H9 (cell line): ENCODE measurements at regions not wholly inside any gene's neighbourhood (a gene's known extent, or its start where the extent isn't known, plus 50 kb on each side); places are given as distances from the start of the nearest gene placed in this dataset.

ENCODE experiments used
- DNase-seq: peaks from one replicate; pipeline ENCODE4 v3.0.0-alpha.2; 2017
- H2AFZ ChIP-seq: one replicate; pipeline ENCODE4 v1.6.1; 2013; ENCODE audit warnings: mild to moderate bottlenecking, low read length, control low read depth, moderate library complexity
- H2AK5ac ChIP-seq: 2 replicates; pipeline ENCODE4 v1.6.1; 2013; ENCODE audit warnings: low read length, control low read depth, mixed read lengths; ENCODE audit not compliant: insufficient read length
- H2BK120ac ChIP-seq: one replicate; pipeline ENCODE4 v1.6.1; 2013; ENCODE audit warnings: low read depth, mild to moderate bottlenecking, low read length, control low read depth, inconsistent platforms; ENCODE audit not compliant: poor library complexity, severe bottlenecking
- H2BK12ac ChIP-seq: 2 replicates; pipeline ENCODE4 v1.6.1; 2013; ENCODE audit warnings: low read length, control low read depth, mixed read lengths, low read depth; ENCODE audit not compliant: insufficient read length
- H2BK15ac ChIP-seq: 2 replicates; pipeline ENCODE4 v1.6.1; 2013; ENCODE audit warnings: low read depth, low read length, control low read depth
- H2BK20ac ChIP-seq: one replicate; pipeline ENCODE4 v1.6.1; 2013; ENCODE audit warnings: low read depth, mild to moderate bottlenecking, low read length, control low read depth, inconsistent platforms; ENCODE audit not compliant: poor library complexity, severe bottlenecking
- H2BK5ac ChIP-seq: 2 replicates; pipeline ENCODE4 v1.6.1; 2013; ENCODE audit warnings: low read length, control low read depth, mixed read lengths; ENCODE audit not compliant: insufficient read length
- H3K14ac ChIP-seq: 2 replicates; pipeline ENCODE4 v1.6.1; 2013; ENCODE audit warnings: low read length, control low read depth; ENCODE audit not compliant: insufficient read depth
- H3K18ac ChIP-seq: 2 replicates; pipeline ENCODE4 v1.6.1; 2013; ENCODE audit warnings: low read depth, mild to moderate bottlenecking, mixed read lengths, low read length, control low read depth; ENCODE audit not compliant: insufficient read length
- H3K23ac ChIP-seq: 2 replicates; pipeline ENCODE4 v1.6.1; 2013; ENCODE audit warnings: low read length, control low read depth, mixed read lengths, low read depth; ENCODE audit not compliant: insufficient read length
- H3K23me2 ChIP-seq: 2 replicates; pipeline ENCODE4 v1.6.1; 2013; ENCODE audit warnings: low read depth, mild to moderate bottlenecking, mixed read lengths, low read length, control low read depth; ENCODE audit not compliant: insufficient read length, poor library complexity, severe bottlenecking
- H3K27ac ChIP-seq: 2 replicates; pipeline ENCODE4 v1.5.1; 2013; ENCODE audit warnings: low read length, control low read depth, mixed read lengths, low read depth; ENCODE audit not compliant: insufficient read length
- H3K27me3 ChIP-seq: 2 replicates; pipeline ENCODE4 v1.6.1; 2013; ENCODE audit warnings: low read length, control low read depth, inconsistent platforms; ENCODE audit not compliant: insufficient read depth
- H3K4ac ChIP-seq: 2 replicates; pipeline ENCODE4 v1.6.1; 2013; ENCODE audit warnings: low read depth, mild to moderate bottlenecking, control low read depth, inconsistent platforms, low read length, moderate library complexity
- H3K4me1 ChIP-seq: 2 replicates; pipeline ENCODE4 v1.6.1; 2013; ENCODE audit warnings: low read length, control low read depth, inconsistent platforms; ENCODE audit not compliant: insufficient read depth
- H3K4me2 ChIP-seq: 2 replicates; pipeline ENCODE4 v1.6.1; 2013; ENCODE audit warnings: low read length, control low read depth, mixed read lengths; ENCODE audit not compliant: insufficient read length, insufficient read depth
- H3K56ac ChIP-seq: 2 replicates; pipeline ENCODE4 v1.6.1; 2013; ENCODE audit warnings: low read depth, mild to moderate bottlenecking, mixed read lengths, low read length, control low read depth; ENCODE audit not compliant: insufficient read length
- H3K79me1 ChIP-seq: 2 replicates; pipeline ENCODE4 v1.6.1; 2013; ENCODE audit warnings: low read depth, mild to moderate bottlenecking, moderate library complexity, low read length, control low read depth, inconsistent platforms; ENCODE audit not compliant: insufficient read depth, poor library complexity, severe bottlenecking
- H3K79me2 ChIP-seq: 2 replicates; pipeline ENCODE4 v1.6.1; 2013; ENCODE audit warnings: low read length, control low read depth, inconsistent platforms; ENCODE audit not compliant: insufficient read depth
- H3K9ac ChIP-seq: 2 replicates; pipeline ENCODE4 v1.6.1; 2013; ENCODE audit warnings: low read length, control low read depth, mixed read lengths; ENCODE audit not compliant: insufficient read length; ENCODE audit errors: extremely low read depth
- H3K9me3 ChIP-seq: one replicate; pipeline ENCODE4 v1.6.1; 2013; ENCODE audit warnings: low read depth, low read length, inconsistent platforms; ENCODE audit not compliant: control insufficient read depth
- H3T11ph ChIP-seq: one replicate; pipeline ENCODE4 v1.6.1; 2013; ENCODE audit warnings: mild to moderate bottlenecking, low read length, control low read depth, inconsistent platforms
- H4K20me1 ChIP-seq: one replicate; pipeline ENCODE4 v1.6.1; 2013; ENCODE audit not compliant: control insufficient read depth, insufficient read length, insufficient read depth
- H4K5ac ChIP-seq: 2 replicates; pipeline ENCODE4 v1.6.1; 2013; ENCODE audit warnings: low read depth, mild to moderate bottlenecking, mixed read lengths, low read length, control low read depth; ENCODE audit not compliant: insufficient read length
- H4K8ac ChIP-seq: replicated peaks from 2 replicates; pipeline ENCODE4 v1.6.1; 2013; ENCODE audit warnings: low read length, control low read depth, mixed read lengths, low read depth; ENCODE audit not compliant: insufficient read length
- H4K91ac ChIP-seq: 2 replicates; pipeline ENCODE4 v1.6.1; 2013; ENCODE audit warnings: low read depth, mild to moderate bottlenecking, moderate library complexity, mixed read lengths, low read length, control low read depth; ENCODE audit not compliant: insufficient read length
- H3K27ac Mint-ChIP-seq, 3 experiments: 2 replicates in 2 of 3; 3 replicates in 1 of 3; pipeline ENCODE4 v1.8.0; 2020 to 2021; ENCODE audit warnings: mixed read lengths in 3 of 3, mild to moderate bottlenecking in 1 of 3, moderate library complexity in 1 of 3
- H3K27me3 Mint-ChIP-seq: 2 replicates; pipeline ENCODE4 v1.8.0; 2021; ENCODE audit warnings: low read depth, mild to moderate bottlenecking, moderate library complexity, mixed read lengths
- H3K36me3 Mint-ChIP-seq, 3 experiments: 2 replicates in 2 of 3; 3 replicates in 1 of 3; pipeline ENCODE4 v1.8.0; 2020 to 2021; ENCODE audit warnings: low read depth in 3 of 3, mixed read lengths in 3 of 3; ENCODE audit not compliant: insufficient read depth in 1 of 3
- H3K4me1 Mint-ChIP-seq, 2 experiments: 2 replicates each; pipeline ENCODE4 v1.8.0; 2020; ENCODE audit warnings: mixed read lengths in 2 of 2
- H3K4me3 Mint-ChIP-seq, 2 experiments: 2 replicates in 1 of 2; 3 replicates in 1 of 2; pipeline ENCODE4 v1.8.0; 2020 to 2021; ENCODE audit warnings: mild to moderate bottlenecking in 2 of 2, mixed read lengths in 2 of 2, moderate library complexity in 1 of 2
- H3K9me3 Mint-ChIP-seq, 2 experiments: 2 replicates in 1 of 2; 3 replicates in 1 of 2; pipeline ENCODE4 v1.8.0; 2020; ENCODE audit warnings: mild to moderate bottlenecking in 2 of 2, mixed read lengths in 2 of 2, moderate library complexity in 1 of 2
- CTCF ChIP-seq: fragments of 200-600 bp; sonication (generic); conservative IDR thresholded peaks from 3 replicates; pipeline ENCODE4 v1.8.0; 2021; ENCODE audit warnings: antibody characterized with exemption, mild to moderate bottlenecking
- WGBS: extraction: QIAGEN DNeasy Blood & Tissue Kit; methylation state at CpG from one replicate; pipeline ENCODE4 v1.1.7; 2013; ENCODE audit warnings: missing lambda C conversion rate, low lambda C conversion rate, mixed read lengths; ENCODE audit not compliant: insufficient read length; ENCODE audit errors: extremely low coverage; 5-methylcytosine and 5-hydroxymethylcytosine counted together

- H2BK20ac ChIP-seq = no peak overlapping the region
- TF ChIP-seq CTCF = no peak
- Mint-ChIP-seq H3K4me3 (no peak overlapping the region), H3K36me3 (peaks cover 14 to 19% (median 15%) of the 10 kb centered on the region in 3 experiments; a peak in 6 of 7 replicates), H3K27me3 (no peaks in the 10 kb centered on the region), H3K27ac (no peak overlapping the region), H3K9me3 (peaks cover 19 to 21% of the 10 kb centered on the region in 2 experiments), H3K4me1 (peaks cover 16 to 18% of the 10 kb centered on the region in 2 experiments)
- no peak overlapping the region for H4K91ac ChIP-seq
- H3K4me2 ChIP-seq = no peak overlapping the region
- WGBS = no CpG with 5 or more reads among the region's 2 CpGs
- no peak overlapping the region for H4K5ac ChIP-seq
- no peak overlapping the region for H4K8ac ChIP-seq
- no peak overlapping the region for H3K56ac ChIP-seq
- no peak overlapping the region for H2BK12ac ChIP-seq
- no peaks in the 10 kb centered on the region for H3K79me2 ChIP-seq
- H2BK5ac ChIP-seq = no peak overlapping the region
- no peak overlapping the region for H3K14ac ChIP-seq
- no peak for DNase-seq
- no peak overlapping the region for H2AK5ac ChIP-seq
- H4K20me1 ChIP-seq = no peaks in the 10 kb centered on the region
- no peak overlapping the region for H3K4ac ChIP-seq
- H3K9ac ChIP-seq = no peak overlapping the region
- H2AFZ ChIP-seq = no peak overlapping the region
- H3T11ph ChIP-seq = no peak overlapping the region
- H2BK120ac ChIP-seq = no peak overlapping the region
- H3K23me2 ChIP-seq = no peaks in the 10 kb centered on the region
- no peaks in the 10 kb centered on the region for H3K27me3 ChIP-seq
- H3K27ac ChIP-seq = no peak overlapping the region
- H3K23ac ChIP-seq = no peak overlapping the region
- H3K18ac ChIP-seq = no peak overlapping the region
- H3K79me1 ChIP-seq = no peaks in the 10 kb centered on the region
- no peaks in the 10 kb centered on the region; the same call in 1 of the 2 replicates for H3K4me1 ChIP-seq
- H3K9me3 ChIP-seq = no peaks in the 10 kb centered on the region
- no peak overlapping the region for H2BK15ac ChIP-seq
Measured at GRCh38 chr4:160136021-160136420, 1033.1 kb downstream of the RAPGEF2 start.
